GM12878 (cell line): ENCODE measurements at regions not wholly inside any gene's neighbourhood (a gene's known extent, or its start where the extent isn't known, plus 50 kb on each side); places are given as distances from the start of the nearest gene placed in this dataset.

ENCODE experiments used
- ATAC-seq: fragments of 200-7000 bp; cut with Tn5 transposase; 3 replicates; pipeline ENCODE4 v1.9.1; 2020; ENCODE audit warnings: mild to moderate bottlenecking, moderate library complexity
- BruUV-seq: library from RNA; stranded (reverse); fragments of 400-500 nt; replicated peaks from 2 replicates; lab custom pipeline; 2021; lab: Mats Ljungman, UMichigan
- CTCF ChIA-PET: fragments of 300-600 bp; sonication (Branson Sonifier 250); formaldehyde crosslinking; extraction: SDS; loops from one replicate; lab custom pipeline; 2021; ENCODE audit warnings: inconsistent platforms; lab: Yijun Ruan, JAX
- POLR2A ChIA-PET: fragments of 350-600 bp; formaldehyde crosslinking; extraction: SDS; loops from one replicate; lab custom pipeline; 2021; ENCODE audit warnings: inconsistent platforms; lab: Charles Lee
- RAD21 ChIA-PET: fragments of 300-600 bp; sonication (Branson Sonifier 250); formaldehyde crosslinking; loops from one replicate; lab custom pipeline; 2023; ENCODE audit warnings: antibody characterized with exemption; ENCODE audit not compliant: unreplicated experiment; lab: Charles Lee
- SMC1A ChIA-PET: fragments of 300-600 bp; sonication (Branson Sonifier 250); formaldehyde crosslinking; loops from one replicate; lab custom pipeline; 2023; ENCODE audit not compliant: unreplicated experiment, uncharacterized antibody; lab: Charles Lee
- DNase-seq: peaks from one replicate; pipeline ENCODE4 v3.0.0-alpha.2; 2011; ENCODE audit warnings: low read depth, low spot score
- FAIRE-seq: peaks from 3 replicates; lab custom pipeline; 2011; peaks lifted over from hg19 to GRCh38; lab: Jason Lieb, UNC
- H2AFZ ChIP-seq: 2 replicates; pipeline ENCODE4 v1.6.0; 2011; ENCODE audit warnings: low read depth, low read length, control low read depth; ENCODE audit not compliant: control insufficient read depth
- H3K27ac ChIP-seq: 2 replicates; pipeline ENCODE4 v1.5.1; 2011; ENCODE audit warnings: control low read depth; ENCODE audit not compliant: control insufficient read depth, insufficient read depth
- H3K27me3 ChIP-seq, 2 experiments: replicated peaks in 1 of 2; 2 replicates each; pipeline versions ENCODE4 v1.6.0 to v1.6.1; 2011; ENCODE audit warnings: low read length in 1 of 2; ENCODE audit not compliant: control insufficient read depth in 2 of 2, insufficient read depth in 2 of 2
- H3K36me3 ChIP-seq, 2 experiments: 2 replicates each; pipeline ENCODE4 v1.5.1; 2011; ENCODE audit warnings: low read length in 1 of 2; ENCODE audit not compliant: control insufficient read depth in 2 of 2, insufficient read depth in 2 of 2
- H3K4me1 ChIP-seq: 2 replicates; pipeline ENCODE4 v1.6.1; 2011; ENCODE audit warnings: mild to moderate bottlenecking, low read length, moderate library complexity, mixed read lengths; ENCODE audit not compliant: control insufficient read depth, insufficient read depth
- H3K4me2 ChIP-seq: 2 replicates; pipeline ENCODE4 v1.6.0; 2011; ENCODE audit warnings: control low read depth; ENCODE audit not compliant: control insufficient read depth, insufficient read depth
- H3K4me3 ChIP-seq: fragments of 200-600 bp; sonication (generic); 2 replicates; pipeline ENCODE4 v1.5.1; 2016
- H3K79me2 ChIP-seq: 2 replicates; pipeline ENCODE4 v1.6.0; 2011; ENCODE audit warnings: low read length; ENCODE audit not compliant: control insufficient read depth, insufficient read depth
- H3K9ac ChIP-seq: 2 replicates; pipeline ENCODE4 v1.8.0; 2011; ENCODE audit warnings: low read length, control low read depth, mixed read lengths; ENCODE audit not compliant: control insufficient read depth, insufficient read depth
- H3K9me3 ChIP-seq: replicated peaks from 3 replicates; pipeline ENCODE4 v1.5.1; 2011; ENCODE audit warnings: mild to moderate bottlenecking, low read length; ENCODE audit not compliant: control insufficient read depth, insufficient read depth
- H4K20me1 ChIP-seq: 2 replicates; pipeline ENCODE4 v1.6.0; 2011; ENCODE audit not compliant: control insufficient read depth, insufficient read depth
- CREM ChIP-seq: IDR thresholded peaks from 2 replicates; pipeline ENCODE4 v1.6.1; 2014; ENCODE audit warnings: antibody characterized with exemption, low read depth
- GATAD2B ChIP-seq: fragments of 450-650 bp; conservative IDR thresholded peaks from 2 replicates; pipeline ENCODE4 v1.6.1; 2017; ENCODE audit warnings: low read depth, mild to moderate bottlenecking, moderate library complexity
- MEF2A ChIP-seq: IDR thresholded peaks from 2 replicates; pipeline ENCODE4 v1.6.1; 2011; ENCODE audit warnings: low read depth, mild to moderate bottlenecking, low read length, moderate library complexity; ENCODE audit not compliant: insufficient read depth
- SMARCA5 ChIP-seq: fragments of 450-650 bp; IDR thresholded peaks from 2 replicates; pipeline ENCODE4 v1.6.1; 2017; ENCODE audit warnings: mild to moderate bottlenecking
- WRNIP1 ChIP-seq: IDR thresholded peaks from 2 replicates; pipeline ENCODE4 v1.6.1; 2011; ENCODE audit warnings: low read depth, low read length, improper control_type of control experiment, borderline replicate concordance
- ZNF622 ChIP-seq: fragments of 450-650 bp; IDR thresholded peaks from 2 replicates; pipeline ENCODE4 v1.6.1; 2017; ENCODE audit warnings: mild to moderate bottlenecking, inconsistent platforms
- WGBS: methylation state at CpG from one replicate; pipeline ENCODE4 v1.1.6; 2016; ENCODE audit warnings: low lambda C conversion rate; ENCODE audit not compliant: insufficient replicate concordance, insufficient coverage; ENCODE audit errors: missing lambda C conversion rate; 5-methylcytosine and 5-hydroxymethylcytosine counted together
- in situ Hi-C: fragments of 300-500 bp; cut with MboI; formaldehyde crosslinking; loops from 9 replicates; pipeline ENCODE4 v1.14.3; 2018; ENCODE audit warnings: mixed read lengths
- intact Hi-C: fragments of 100-400 bp; cut with micrococcal nuclease; formaldehyde crosslinking; loops from one replicate; pipeline ENCODE4 v1.14.2; 2022; ENCODE audit not compliant: unreplicated experiment
- TF ChIP-seq, protein P1 (sequence below): fragments of 450-650 bp; IDR thresholded peaks from 2 replicates; pipeline ENCODE4 v1.6.1; 2016; ENCODE audit warnings: mild to moderate bottlenecking
- TF ChIP-seq, protein P2 (sequence below): fragments of 450-650 bp; IDR thresholded peaks from 2 replicates; pipeline ENCODE4 v1.6.1; 2017; ENCODE audit warnings: low read depth, mild to moderate bottlenecking, moderate library complexity
- TF ChIP-seq, protein P3 (sequence below): fragments of 450-650 bp; IDR thresholded peaks from 2 replicates; pipeline ENCODE4 v1.6.1; 2017; ENCODE audit warnings: borderline replicate concordance
- TF ChIP-seq, protein P4 (sequence below): fragments of 450-650 bp; IDR thresholded peaks from 2 replicates; pipeline ENCODE4 v1.6.1; 2017; ENCODE audit warnings: antibody characterized with exemption, mild to moderate bottlenecking, moderate library complexity
- TF ChIP-seq, protein P5 (sequence below): IDR thresholded peaks from 2 replicates; pipeline ENCODE4 v1.6.1; 2012; ENCODE audit warnings: low read depth, low read length, improper control_type of control experiment
- TF ChIP-seq, protein P6 (sequence below): fragments of 450-650 bp; IDR thresholded peaks from 2 replicates; pipeline ENCODE4 v1.6.1; 2017; ENCODE audit warnings: mild to moderate bottlenecking, moderate library complexity

DNA sequence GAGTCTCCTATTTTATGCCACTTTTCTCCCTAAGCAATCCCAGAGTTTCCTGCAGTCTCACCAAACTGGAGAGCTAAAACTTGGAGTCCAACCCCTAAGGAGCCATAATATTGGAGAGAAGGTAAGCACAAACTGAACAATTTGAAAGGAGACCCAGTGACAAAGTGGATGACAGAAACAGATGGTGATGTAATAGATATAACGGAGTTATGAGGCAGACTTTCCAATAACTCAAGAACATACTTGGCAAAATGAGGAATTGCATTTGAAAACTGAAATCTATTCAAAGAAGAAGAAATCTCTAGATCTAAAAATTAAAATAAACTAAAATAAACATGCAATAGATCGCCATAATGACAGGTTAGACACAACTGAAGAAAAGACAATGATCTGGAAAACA is 200.9 kb upstream of the MIR17HG start (continued):
- TF ChIP-seq, protein P1, sequence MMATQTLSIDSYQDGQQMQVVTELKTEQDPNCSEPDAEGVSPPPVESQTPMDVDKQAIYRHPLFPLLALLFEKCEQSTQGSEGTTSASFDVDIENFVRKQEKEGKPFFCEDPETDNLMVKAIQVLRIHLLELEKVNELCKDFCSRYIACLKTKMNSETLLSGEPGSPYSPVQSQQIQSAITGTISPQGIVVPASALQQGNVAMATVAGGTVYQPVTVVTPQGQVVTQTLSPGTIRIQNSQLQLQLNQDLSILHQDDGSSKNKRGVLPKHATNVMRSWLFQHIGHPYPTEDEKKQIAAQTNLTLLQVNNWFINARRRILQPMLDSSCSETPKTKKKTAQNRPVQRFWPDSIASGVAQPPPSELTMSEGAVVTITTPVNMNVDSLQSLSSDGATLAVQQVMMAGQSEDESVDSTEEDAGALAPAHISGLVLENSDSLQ = no peak
- no peak for TF ChIP-seq ZNF622

DNA sequence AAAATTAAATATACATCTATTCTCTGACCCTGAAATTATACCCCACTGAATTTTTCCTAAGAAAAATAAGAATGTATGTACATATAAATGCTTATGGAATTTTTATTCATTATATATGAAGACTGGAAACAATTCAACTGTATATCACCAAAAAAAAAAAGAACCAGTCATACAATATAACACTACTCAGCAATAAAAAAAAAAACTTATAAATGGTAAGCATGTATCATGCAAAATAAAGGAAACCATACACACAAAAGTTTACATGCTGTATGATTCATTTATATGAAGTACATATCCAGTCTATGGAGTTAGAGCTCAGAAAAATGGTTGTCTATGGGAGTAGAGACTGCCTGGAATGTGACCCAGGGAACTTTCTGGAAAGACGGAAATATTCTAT is 199.4 kb upstream of the MIR17HG start:
- ChIA-PET SMC1A (interaction anchor here (1.0 kb wide), 1 partner anchor 11 kb away, joined by 3 read pairs; no protein-coding TSS in a partner anchor), POLR2A (no interaction called here), CTCF (no interaction called here), RAD21 (no interaction called here)
- Histone ChIP-seq H3K9ac (no peak overlapping the region), H3K4me2 (no peak overlapping the region), H3K4me3 (no peak overlapping the region), H3K79me2 (no peaks in the 10 kb centered on the region), H3K36me3 (no peaks in the 10 kb centered on the region), H3K27ac (no peak overlapping the region), H3K4me1 (no peaks in the 10 kb centered on the region), H4K20me1 (no peaks in the 10 kb centered on the region), H3K27me3 (no peaks in the 10 kb centered on the region), H3K9me3 (no peaks in the 10 kb centered on the region), H2AFZ (no peak overlapping the region)
- no peak for DNase-seq
- in situ Hi-C loops (no loop called here), intact Hi-C loops (no loop called here)
- no peak for FAIRE-seq
- ATAC-seq = no peak
- WGBS = 45% methylated on average over 1 of the region's 1 CpG
- no TSS peak for BruUV-seq
- no peak for TF ChIP-seq CREM
- TF ChIP-seq SMARCA5 = no peak
- TF ChIP-seq, protein P2, sequence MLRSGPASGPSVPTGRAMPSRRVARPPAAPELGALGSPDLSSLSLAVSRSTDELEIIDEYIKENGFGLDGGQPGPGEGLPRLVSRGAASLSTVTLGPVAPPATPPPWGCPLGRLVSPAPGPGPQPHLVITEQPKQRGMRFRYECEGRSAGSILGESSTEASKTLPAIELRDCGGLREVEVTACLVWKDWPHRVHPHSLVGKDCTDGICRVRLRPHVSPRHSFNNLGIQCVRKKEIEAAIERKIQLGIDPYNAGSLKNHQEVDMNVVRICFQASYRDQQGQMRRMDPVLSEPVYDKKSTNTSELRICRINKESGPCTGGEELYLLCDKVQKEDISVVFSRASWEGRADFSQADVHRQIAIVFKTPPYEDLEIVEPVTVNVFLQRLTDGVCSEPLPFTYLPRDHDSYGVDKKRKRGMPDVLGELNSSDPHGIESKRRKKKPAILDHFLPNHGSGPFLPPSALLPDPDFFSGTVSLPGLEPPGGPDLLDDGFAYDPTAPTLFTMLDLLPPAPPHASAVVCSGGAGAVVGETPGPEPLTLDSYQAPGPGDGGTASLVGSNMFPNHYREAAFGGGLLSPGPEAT = no peak
- TF ChIP-seq, protein P3, sequence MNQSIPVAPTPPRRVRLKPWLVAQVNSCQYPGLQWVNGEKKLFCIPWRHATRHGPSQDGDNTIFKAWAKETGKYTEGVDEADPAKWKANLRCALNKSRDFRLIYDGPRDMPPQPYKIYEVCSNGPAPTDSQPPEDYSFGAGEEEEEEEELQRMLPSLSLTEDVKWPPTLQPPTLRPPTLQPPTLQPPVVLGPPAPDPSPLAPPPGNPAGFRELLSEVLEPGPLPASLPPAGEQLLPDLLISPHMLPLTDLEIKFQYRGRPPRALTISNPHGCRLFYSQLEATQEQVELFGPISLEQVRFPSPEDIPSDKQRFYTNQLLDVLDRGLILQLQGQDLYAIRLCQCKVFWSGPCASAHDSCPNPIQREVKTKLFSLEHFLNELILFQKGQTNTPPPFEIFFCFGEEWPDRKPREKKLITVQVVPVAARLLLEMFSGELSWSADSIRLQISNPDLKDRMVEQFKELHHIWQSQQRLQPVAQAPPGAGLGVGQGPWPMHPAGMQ = no peak
- no peak for TF ChIP-seq WRNIP1
- TF ChIP-seq, protein P4, sequence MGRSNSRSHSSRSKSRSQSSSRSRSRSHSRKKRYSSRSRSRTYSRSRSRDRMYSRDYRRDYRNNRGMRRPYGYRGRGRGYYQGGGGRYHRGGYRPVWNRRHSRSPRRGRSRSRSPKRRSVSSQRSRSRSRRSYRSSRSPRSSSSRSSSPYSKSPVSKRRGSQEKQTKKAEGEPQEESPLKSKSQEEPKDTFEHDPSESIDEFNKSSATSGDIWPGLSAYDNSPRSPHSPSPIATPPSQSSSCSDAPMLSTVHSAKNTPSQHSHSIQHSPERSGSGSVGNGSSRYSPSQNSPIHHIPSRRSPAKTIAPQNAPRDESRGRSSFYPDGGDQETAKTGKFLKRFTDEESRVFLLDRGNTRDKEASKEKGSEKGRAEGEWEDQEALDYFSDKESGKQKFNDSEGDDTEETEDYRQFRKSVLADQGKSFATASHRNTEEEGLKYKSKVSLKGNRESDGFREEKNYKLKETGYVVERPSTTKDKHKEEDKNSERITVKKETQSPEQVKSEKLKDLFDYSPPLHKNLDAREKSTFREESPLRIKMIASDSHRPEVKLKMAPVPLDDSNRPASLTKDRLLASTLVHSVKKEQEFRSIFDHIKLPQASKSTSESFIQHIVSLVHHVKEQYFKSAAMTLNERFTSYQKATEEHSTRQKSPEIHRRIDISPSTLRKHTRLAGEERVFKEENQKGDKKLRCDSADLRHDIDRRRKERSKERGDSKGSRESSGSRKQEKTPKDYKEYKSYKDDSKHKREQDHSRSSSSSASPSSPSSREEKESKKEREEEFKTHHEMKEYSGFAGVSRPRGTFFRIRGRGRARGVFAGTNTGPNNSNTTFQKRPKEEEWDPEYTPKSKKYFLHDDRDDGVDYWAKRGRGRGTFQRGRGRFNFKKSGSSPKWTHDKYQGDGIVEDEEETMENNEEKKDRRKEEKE = no peak
- TF ChIP-seq, protein P5, sequence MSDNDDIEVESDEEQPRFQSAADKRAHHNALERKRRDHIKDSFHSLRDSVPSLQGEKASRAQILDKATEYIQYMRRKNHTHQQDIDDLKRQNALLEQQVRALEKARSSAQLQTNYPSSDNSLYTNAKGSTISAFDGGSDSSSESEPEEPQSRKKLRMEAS = no peak
- TF ChIP-seq, protein P6, sequence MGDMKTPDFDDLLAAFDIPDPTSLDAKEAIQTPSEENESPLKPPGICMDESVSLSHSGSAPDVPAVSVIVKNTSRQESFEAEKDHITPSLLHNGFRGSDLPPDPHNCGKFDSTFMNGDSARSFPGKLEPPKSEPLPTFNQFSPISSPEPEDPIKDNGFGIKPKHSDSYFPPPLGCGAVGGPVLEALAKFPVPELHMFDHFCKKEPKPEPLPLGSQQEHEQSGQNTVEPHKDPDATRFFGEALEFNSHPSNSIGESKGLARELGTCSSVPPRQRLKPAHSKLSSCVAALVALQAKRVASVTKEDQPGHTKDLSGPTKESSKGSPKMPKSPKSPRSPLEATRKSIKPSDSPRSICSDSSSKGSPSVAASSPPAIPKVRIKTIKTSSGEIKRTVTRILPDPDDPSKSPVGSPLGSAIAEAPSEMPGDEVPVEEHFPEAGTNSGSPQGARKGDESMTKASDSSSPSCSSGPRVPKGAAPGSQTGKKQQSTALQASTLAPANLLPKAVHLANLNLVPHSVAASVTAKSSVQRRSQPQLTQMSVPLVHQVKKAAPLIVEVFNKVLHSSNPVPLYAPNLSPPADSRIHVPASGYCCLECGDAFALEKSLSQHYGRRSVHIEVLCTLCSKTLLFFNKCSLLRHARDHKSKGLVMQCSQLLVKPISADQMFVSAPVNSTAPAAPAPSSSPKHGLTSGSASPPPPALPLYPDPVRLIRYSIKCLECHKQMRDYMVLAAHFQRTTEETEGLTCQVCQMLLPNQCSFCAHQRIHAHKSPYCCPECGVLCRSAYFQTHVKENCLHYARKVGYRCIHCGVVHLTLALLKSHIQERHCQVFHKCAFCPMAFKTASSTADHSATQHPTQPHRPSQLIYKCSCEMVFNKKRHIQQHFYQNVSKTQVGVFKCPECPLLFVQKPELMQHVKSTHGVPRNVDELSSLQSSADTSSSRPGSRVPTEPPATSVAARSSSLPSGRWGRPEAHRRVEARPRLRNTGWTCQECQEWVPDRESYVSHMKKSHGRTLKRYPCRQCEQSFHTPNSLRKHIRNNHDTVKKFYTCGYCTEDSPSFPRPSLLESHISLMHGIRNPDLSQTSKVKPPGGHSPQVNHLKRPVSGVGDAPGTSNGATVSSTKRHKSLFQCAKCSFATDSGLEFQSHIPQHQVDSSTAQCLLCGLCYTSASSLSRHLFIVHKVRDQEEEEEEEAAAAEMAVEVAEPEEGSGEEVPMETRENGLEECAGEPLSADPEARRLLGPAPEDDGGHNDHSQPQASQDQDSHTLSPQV = no peak
- no peak for TF ChIP-seq MEF2A
- TF ChIP-seq GATAD2B = no peak
